ENCODE measurements at regions not wholly inside any gene's neighbourhood (a gene's known extent, or its start where the extent isn't known, plus 50 kb on each side); places are given as distances from the start of the nearest gene placed in this dataset.

- BruUV-seq (replicated peaks): no TSS peak
- Histone ChIP-seq H3K4me3 (replicated peaks in 1 of 3; ENCODE audit: insufficient read depth in 1 of 3, low read depth in 2 of 3, low read length in 3 of 3) (no peak overlapping the region), H3K36me3 (replicated peaks in 1 of 2; ENCODE audit: control insufficient read depth in 1 of 2, insufficient read depth in 2 of 2, low read length in 2 of 2) (no peaks in the 10 kb centered on the region), H3K79me2 (ENCODE audit: insufficient read depth, low read length) (no peaks in the 10 kb centered on the region), H3K4me2 (ENCODE audit: low read depth, low read length) (no peak overlapping the region), H3K9me3 (ENCODE audit: low read length) (no peaks in the 10 kb centered on the region), H2AFZ (ENCODE audit: low read length) (no peak overlapping the region), H3K9ac (ENCODE audit: insufficient read depth, low read depth, low read length) (no peak overlapping the region), H3K4me1 (ENCODE audit: insufficient read depth, low read length) (no peaks in the 10 kb centered on the region), H3K27me3 (ENCODE audit: control insufficient read depth in 1 of 2, insufficient read depth in 2 of 2, low read length in 2 of 2) (0 out of 5 replicates have a peak, but pooled peaks cover 0 to 1% of the 10 kb centered on the region in 2 experiments), H4K20me1 (ENCODE audit: insufficient read depth, low read length) (no peaks in the 10 kb centered on the region), H3K27ac (ENCODE audit: extremely low read length, insufficient read depth, low read length) (no peak overlapping the region)
- ChIA-PET CTCF (ENCODE audit: low intra/inter-chr PET ratio, low total read pairs) (no interaction called here), POLR2A (no interaction called here)
- FAIRE-seq: no peak
- WGBS (ENCODE audit: low lambda C conversion rate): 0% methylated on average over 3 of the region's 5 CpGs
- in situ Hi-C loops (cut with HindIII; ENCODE audit: extremely low pct_ligation_motif_present, low pct_unique_long_range_greater_than_20kb): no loop called here
- intact Hi-C loops (cut with micrococcal nuclease; ENCODE audit: unreplicated experiment): no loop called here
- ATAC-seq: no peak
- DNase-seq (ENCODE audit: low spot score): no peak
- TF ChIP-seq RNF219 (CRISPR knock-in tag; IDR thresholded peaks at IDR 0.05) (no peak), JARID2 (CRISPR knock-in tag; IDR thresholded peaks at IDR 0.05; ENCODE audit: insufficient replicate concordance) (no peak), ZNF792 (CRISPR knock-in tag; IDR thresholded peaks at IDR 0.05) (no peak), IKZF1 (IDR thresholded peaks at IDR 0.05) (no peak), MAFG (CRISPR knock-in tag; IDR thresholded peaks at IDR 0.05) (no peak), E2F2 (CRISPR knock-in tag; IDR thresholded peaks at IDR 0.05; ENCODE audit: borderline replicate concordance) (no peak), ZNF451 (CRISPR knock-in tag; IDR thresholded peaks at IDR 0.05) (no peak), MXD1 (CRISPR knock-in tag; IDR thresholded peaks at IDR 0.05) (no peak), KDM2A (CRISPR knock-in tag; IDR thresholded peaks at IDR 0.05; ENCODE audit: borderline replicate concordance, low read depth) (no peak), SIN3A (IDR thresholded peaks at IDR 0.05; ENCODE audit: borderline replicate concordance, low read depth, low read length) (no peak), ZNF691 (CRISPR knock-in tag; IDR thresholded peaks at IDR 0.05; ENCODE audit: borderline replicate concordance, low read depth) (no peak), ZNF563 (CRISPR knock-in tag; IDR thresholded peaks at IDR 0.05) (no peak), ZNF629 (CRISPR knock-in tag; conservative IDR thresholded peaks at IDR 0.05) (no peak), ZNF710 (CRISPR knock-in tag; IDR thresholded peaks at IDR 0.05; ENCODE audit: borderline replicate concordance) (no peak), TEAD3 (CRISPR knock-in tag; optimal IDR thresholded peaks at IDR 0.05; ENCODE audit: borderline replicate concordance) (no peak), STAT5B (CRISPR knock-in tag; IDR thresholded peaks at IDR 0.05) (no peak), PHF20 (CRISPR knock-in tag; IDR thresholded peaks at IDR 0.05) (no peak)
These were observed 172.7 kb upstream of the LNX1 start for GRCh38 chr4:53763813-53764597.
